ENCODE measurements at regions not wholly inside any gene's neighbourhood (a gene's known extent, or its start where the extent isn't known, plus 50 kb on each side); places are given as distances from the start of the nearest gene placed in this dataset.

DNA sequence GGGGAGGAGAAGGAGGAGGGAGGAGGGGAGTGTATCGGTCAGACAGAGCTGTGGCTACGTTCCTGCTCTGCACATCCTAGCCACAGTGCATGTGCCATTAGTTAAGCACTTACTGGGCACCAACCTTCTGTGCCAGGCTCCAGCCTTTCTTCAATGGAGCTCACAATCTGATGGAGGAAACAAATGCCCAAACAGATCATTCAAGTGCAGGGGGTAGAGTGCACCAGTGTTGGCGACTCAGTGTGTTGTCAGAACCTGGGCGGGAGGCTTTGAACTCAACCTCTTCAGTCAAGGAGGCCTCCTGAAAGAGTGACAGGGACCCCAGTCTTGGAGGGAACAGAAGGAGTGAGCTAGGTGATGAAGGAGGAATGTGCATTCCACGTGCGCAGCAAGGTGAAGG lies 51.9 kb upstream of the SHB start:
- Histone ChIP-seq H3K27ac (no peak overlapping the region), H3K4me3 (IDR thresholded peaks at IDR 0.05; ENCODE audit: insufficient read depth, low read depth, low read length) (no peak overlapping the region), H3K79me2 (ENCODE audit: insufficient read depth, low read depth) (no peaks in the 10 kb centered on the region), H4K20me1 (ENCODE audit: insufficient read depth) (no peaks in the 10 kb centered on the region), H3K4me2 (no peak overlapping the region), H3K27me3 (ENCODE audit: insufficient read depth, low read depth) (no peaks in the 10 kb centered on the region), H3K36me3 (ENCODE audit: insufficient read depth) (no peaks in the 10 kb centered on the region), H3K9ac (no peak overlapping the region), H3K4me1 (ENCODE audit: low read depth, poor library complexity, severe bottlenecking) (no peaks in the 10 kb centered on the region), H2AFZ (ENCODE audit: low read depth) (no peak overlapping the region)
- TF ChIP-seq, protein P1, sequence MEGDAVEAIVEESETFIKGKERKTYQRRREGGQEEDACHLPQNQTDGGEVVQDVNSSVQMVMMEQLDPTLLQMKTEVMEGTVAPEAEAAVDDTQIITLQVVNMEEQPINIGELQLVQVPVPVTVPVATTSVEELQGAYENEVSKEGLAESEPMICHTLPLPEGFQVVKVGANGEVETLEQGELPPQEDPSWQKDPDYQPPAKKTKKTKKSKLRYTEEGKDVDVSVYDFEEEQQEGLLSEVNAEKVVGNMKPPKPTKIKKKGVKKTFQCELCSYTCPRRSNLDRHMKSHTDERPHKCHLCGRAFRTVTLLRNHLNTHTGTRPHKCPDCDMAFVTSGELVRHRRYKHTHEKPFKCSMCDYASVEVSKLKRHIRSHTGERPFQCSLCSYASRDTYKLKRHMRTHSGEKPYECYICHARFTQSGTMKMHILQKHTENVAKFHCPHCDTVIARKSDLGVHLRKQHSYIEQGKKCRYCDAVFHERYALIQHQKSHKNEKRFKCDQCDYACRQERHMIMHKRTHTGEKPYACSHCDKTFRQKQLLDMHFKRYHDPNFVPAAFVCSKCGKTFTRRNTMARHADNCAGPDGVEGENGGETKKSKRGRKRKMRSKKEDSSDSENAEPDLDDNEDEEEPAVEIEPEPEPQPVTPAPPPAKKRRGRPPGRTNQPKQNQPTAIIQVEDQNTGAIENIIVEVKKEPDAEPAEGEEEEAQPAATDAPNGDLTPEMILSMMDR (conservative IDR thresholded peaks at IDR 0.05; ENCODE audit: low read depth, low read length) = no peak

DNA sequence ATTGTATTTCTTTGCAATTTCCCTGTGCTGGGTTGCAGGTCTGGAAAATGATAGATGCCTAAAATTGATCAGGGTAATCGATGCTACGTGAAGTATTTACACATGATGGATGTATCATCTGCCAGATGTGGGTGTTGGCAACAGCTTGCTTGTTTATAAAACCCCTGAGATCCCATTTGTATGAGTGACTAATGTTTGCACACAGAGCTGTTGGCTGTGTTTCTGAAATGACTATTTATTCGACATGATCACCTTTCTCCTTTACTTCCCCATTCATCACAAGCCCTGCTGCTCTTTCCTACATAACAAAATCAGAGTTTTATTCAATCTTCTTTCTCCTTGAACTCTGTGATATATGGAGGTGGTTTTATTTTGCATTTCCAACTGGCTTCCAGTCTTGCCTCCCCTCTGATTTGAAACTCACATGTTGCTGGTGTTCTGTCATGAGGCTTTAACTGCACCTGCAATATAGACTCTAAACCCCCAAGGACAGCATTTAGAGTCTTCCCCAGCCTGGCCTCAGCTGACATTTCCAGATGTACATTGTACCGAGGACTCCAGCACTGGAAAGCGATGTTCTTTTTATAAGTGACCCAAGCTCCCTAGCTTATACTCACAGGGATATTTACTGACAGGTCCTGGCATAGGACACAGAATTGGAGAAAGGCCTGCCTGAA lies 50.7 kb upstream of the SHB start:
- Histone ChIP-seq H2AFZ (ENCODE audit: low read depth) (no peak overlapping the region), H3K4me3 (IDR thresholded peaks at IDR 0.05; ENCODE audit: insufficient read depth, low read depth, low read length) (no peak overlapping the region), H3K4me1 (ENCODE audit: low read depth, poor library complexity, severe bottlenecking) (no peaks in the 10 kb centered on the region), H3K27me3 (ENCODE audit: insufficient read depth, low read depth) (no peaks in the 10 kb centered on the region), H3K36me3 (ENCODE audit: insufficient read depth) (no peaks in the 10 kb centered on the region), H4K20me1 (ENCODE audit: insufficient read depth) (no peaks in the 10 kb centered on the region), H3K27ac (no peak overlapping the region), H3K9ac (no peak overlapping the region), H3K79me2 (ENCODE audit: insufficient read depth, low read depth) (no peaks in the 10 kb centered on the region), H3K4me2 (no peak overlapping the region)
- TF ChIP-seq, protein P1 (conservative IDR thresholded peaks at IDR 0.05; ENCODE audit: low read depth, low read length) = no peak

DNA sequence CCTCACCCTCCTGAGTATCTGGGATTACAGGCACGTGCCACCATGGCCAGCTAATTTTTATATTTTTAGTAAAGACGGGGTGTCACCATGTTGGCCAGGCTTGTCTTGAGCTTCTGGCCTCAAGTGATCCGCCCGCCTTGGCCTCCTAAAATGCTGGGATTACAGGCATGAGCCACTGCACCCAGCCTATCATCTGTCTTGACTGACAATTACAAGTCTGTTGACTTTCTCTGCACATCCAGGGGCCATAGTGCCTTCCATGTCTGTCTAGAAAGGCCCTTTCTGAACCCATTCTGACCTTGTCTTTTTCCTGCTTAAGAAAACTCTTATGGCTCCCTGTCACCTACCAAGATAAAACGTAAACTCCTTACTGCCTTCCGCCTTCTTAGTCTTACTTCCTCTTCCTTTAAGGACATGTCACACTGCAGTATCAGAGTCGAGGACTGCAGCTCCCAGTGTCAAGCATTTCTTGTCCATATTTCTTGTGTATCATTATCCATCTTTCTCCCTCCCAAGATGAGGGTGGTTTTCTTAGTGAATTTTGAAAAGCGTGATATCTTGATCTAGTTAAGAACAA lies 49.9 kb upstream of the SHB start:
- no peak overlapping the region for H3K9ac ChIP-seq
- no peaks in the 10 kb centered on the region for H3K4me1 ChIP-seq (ENCODE audit: low read depth, poor library complexity, severe bottlenecking)
- no peak overlapping the region for H3K4me3 ChIP-seq (IDR thresholded peaks at IDR 0.05; ENCODE audit: insufficient read depth, low read depth, low read length)
- H3K4me2 ChIP-seq = no peak overlapping the region
- H3K79me2 ChIP-seq (ENCODE audit: insufficient read depth, low read depth) = no peaks in the 10 kb centered on the region
- no peak overlapping the region for H3K27ac ChIP-seq
- TF ChIP-seq, protein P1 (conservative IDR thresholded peaks at IDR 0.05; ENCODE audit: low read depth, low read length) = no peak
- no peak overlapping the region for H2AFZ ChIP-seq (ENCODE audit: low read depth)
- no peaks in the 10 kb centered on the region for H4K20me1 ChIP-seq (ENCODE audit: insufficient read depth)
- H3K27me3 ChIP-seq (ENCODE audit: insufficient read depth, low read depth) = no peaks in the 10 kb centered on the region
- no peaks in the 10 kb centered on the region for H3K36me3 ChIP-seq (ENCODE audit: insufficient read depth)
